HEK293T (cell line): ENCODE measurements at regions not wholly inside any gene's neighbourhood (a gene's known extent, or its start where the extent isn't known, plus 50 kb on each side); places are given as distances from the start of the nearest gene placed in this dataset.
"Not testable (repeated sequence)": the region's sequence is repeated elsewhere in the genome, so short reads cannot be mapped to it uniquely, and the experiment has no call there.

Experiments
- CTCF ChIA-PET: fragments of 350-600 bp; formaldehyde crosslinking; extraction: SDS; loops from one replicate; lab custom pipeline; 2021; ENCODE audit warnings: antibody characterized with exemption, inconsistent platforms; lab: Yijun Ruan, JAX
- POLR2A ChIA-PET: fragments of 350-600 bp; formaldehyde crosslinking; extraction: SDS; loops from one replicate; lab custom pipeline; 2020; ENCODE audit warnings: antibody characterized with exemption, inconsistent platforms; lab: Yijun Ruan, JAX
- DNase-seq: peaks from one replicate; pipeline ENCODE4 v3.0.0; 2012; ENCODE audit warnings: mixed read lengths; ENCODE audit errors: extremely low spot score
- ARNT ChIP-seq: fragments of 450-650 bp; IDR thresholded peaks from 2 replicates; pipeline ENCODE4 v1.6.1; 2017; ENCODE audit warnings: mild to moderate bottlenecking
- BHLHE40 ChIP-seq: fragments of 450-650 bp; IDR thresholded peaks from 2 replicates; pipeline ENCODE4 v1.6.1; 2016; ENCODE audit warnings: mild to moderate bottlenecking, moderate library complexity, borderline replicate concordance
- CTBP1 ChIP-seq: fragments of 450-650 bp; IDR thresholded peaks from 2 replicates; pipeline ENCODE4 v1.6.1; 2016; ENCODE audit warnings: borderline replicate concordance
- ELF4 ChIP-seq: fragments of 450-650 bp; IDR thresholded peaks from 2 replicates; pipeline ENCODE4 v1.6.1; 2017; ENCODE audit warnings: antibody characterized with exemption
- FOXA1 ChIP-seq: fragments of 450-650 bp; IDR thresholded peaks from 2 replicates; pipeline ENCODE4 v1.6.1; 2016; ENCODE audit warnings: mild to moderate bottlenecking
- FOXK2 ChIP-seq: fragments of 450-650 bp; IDR thresholded peaks from 2 replicates; pipeline ENCODE4 v1.6.1; 2016; ENCODE audit warnings: mild to moderate bottlenecking
- FOXM1 ChIP-seq: fragments of 450-650 bp; IDR thresholded peaks from 2 replicates; pipeline ENCODE4 v1.6.1; 2017; ENCODE audit warnings: mild to moderate bottlenecking, borderline replicate concordance
- HDGF ChIP-seq: fragments of 450-650 bp; IDR thresholded peaks from 2 replicates; pipeline ENCODE4 v1.6.1; 2017; ENCODE audit warnings: antibody characterized with exemption, borderline replicate concordance
- L3MBTL2 ChIP-seq: fragments of 450-650 bp; conservative IDR thresholded peaks from 2 replicates; pipeline ENCODE4 v1.6.1; 2016; ENCODE audit warnings: mild to moderate bottlenecking
- LEF1 ChIP-seq: fragments of 450-650 bp; IDR thresholded peaks from 2 replicates; pipeline ENCODE4 v1.6.1; 2017; ENCODE audit warnings: mild to moderate bottlenecking, borderline replicate concordance
- NFRKB ChIP-seq: fragments of 450-650 bp; IDR thresholded peaks from 2 replicates; pipeline ENCODE4 v1.6.1; 2016; ENCODE audit warnings: mild to moderate bottlenecking, moderate library complexity
- PKNOX1 ChIP-seq: fragments of 450-650 bp; IDR thresholded peaks from 2 replicates; pipeline ENCODE4 v1.6.1; 2016
- SP1 ChIP-seq: fragments of 450-650 bp; IDR thresholded peaks from 2 replicates; pipeline ENCODE4 v1.6.1; 2017
- SUZ12 ChIP-seq: fragments of 450-650 bp; IDR thresholded peaks from 2 replicates; pipeline ENCODE4 v1.6.1; 2016; ENCODE audit warnings: mild to moderate bottlenecking
- TARDBP ChIP-seq: fragments of 450-650 bp; IDR thresholded peaks from 2 replicates; pipeline ENCODE4 v1.6.1; 2016
- ZNF384 ChIP-seq: fragments of 450-650 bp; IDR thresholded peaks from 2 replicates; pipeline ENCODE4 v1.6.1; 2016

- POLR2A ChIA-PET = no interaction called here
- CTCF ChIA-PET = interaction anchor here (0.6 to 1.0 kb wide), 3 partner anchors 19 to 822 kb away, joined by 4 to 5 read pairs (median 5); no protein-coding TSS in a partner anchor
- DNase-seq = no peak
Measured at GRCh38 chr11:86174101-86175046, 70.2 kb upstream of the EED start.

GRCh38 chr11:86172894-86173293 lies 71.7 kb upstream of the EED start:
- ChIA-PET CTCF (interaction anchor here (1.3 kb wide), 1 partner anchor 21 kb away, joined by 6 read pairs; no protein-coding TSS in a partner anchor), POLR2A (no interaction called here)
- no peak for TF ChIP-seq HDGF
- no peak for TF ChIP-seq CTBP1
- TF ChIP-seq ZNF384 = no peak
- TF ChIP-seq L3MBTL2 = no peak
- no peak for TF ChIP-seq FOXA1
- no peak for TF ChIP-seq SP1
- no peak for TF ChIP-seq PKNOX1
- TF ChIP-seq ELF4 = no peak
- no peak for TF ChIP-seq FOXM1
- TF ChIP-seq NFRKB = no peak
- no peak for TF ChIP-seq TARDBP
- TF ChIP-seq BHLHE40 = no peak
- no peak for TF ChIP-seq ARNT
- TF ChIP-seq LEF1 = no peak
- TF ChIP-seq FOXK2 = no peak
- TF ChIP-seq SUZ12 = no peak
- no peak for DNase-seq

More at GRCh38 chr11:86174101-86175046, 70.2 kb upstream of the EED start:
- TF ChIP-seq ELF4 = no peak
- TF ChIP-seq ZNF384 = no peak
- TF ChIP-seq CTBP1 = no peak
- TF ChIP-seq NFRKB = no peak
- no peak for TF ChIP-seq SUZ12
- no peak for TF ChIP-seq L3MBTL2
- no peak for TF ChIP-seq FOXK2
- TF ChIP-seq BHLHE40 = no peak
- no peak for TF ChIP-seq SP1
- no peak for TF ChIP-seq FOXM1
- TF ChIP-seq TARDBP = no peak
- TF ChIP-seq ARNT = no peak
- TF ChIP-seq LEF1 = no peak
- no peak for TF ChIP-seq FOXA1
- TF ChIP-seq PKNOX1 = no peak
- no peak for TF ChIP-seq HDGF

- CTCF ChIA-PET = no interaction called here
- POLR2A ChIA-PET = no interaction called here
- no peak for TF ChIP-seq SUZ12
- no peak for TF ChIP-seq FOXA1
- TF ChIP-seq TARDBP = no peak
- no peak for TF ChIP-seq NFRKB
- no peak for TF ChIP-seq HDGF
- TF ChIP-seq FOXK2 = no peak
- TF ChIP-seq PKNOX1 = no peak
- no peak for TF ChIP-seq ELF4
- no peak for TF ChIP-seq SP1
- no peak for TF ChIP-seq ARNT
- no peak for TF ChIP-seq LEF1
- no peak for TF ChIP-seq FOXM1
- no peak for TF ChIP-seq L3MBTL2
- TF ChIP-seq BHLHE40 = no peak
- TF ChIP-seq ZNF384 = no peak
- TF ChIP-seq CTBP1 = no peak
- DNase-seq = no peak
Measured at GRCh38 chr11:86171627-86172026, 72.9 kb upstream of the EED start.

GRCh38 chr11:86167499-86168164 lies 76.9 kb upstream of the EED start:
- ChIA-PET CTCF (interaction anchor here (0.6 kb wide), 1 partner anchor 33 kb away, joined by 4 read pairs; no protein-coding TSS in a partner anchor), POLR2A (no interaction called here)
- TF ChIP-seq NFRKB (no peak), SUZ12 (no peak), ZNF384 (no peak), BHLHE40 (no peak), CTBP1 (no peak), L3MBTL2 (no peak), ELF4 (no peak), ARNT (no peak), FOXK2 (no peak), PKNOX1 (no peak), HDGF (no peak), FOXM1 (no peak), TARDBP (no peak), FOXA1 (no peak), SP1 (no peak), LEF1 (no peak)
- DNase-seq = no peak

GRCh38 chr11:86166287-86166686 lies 78.3 kb upstream of the EED start:
- POLR2A ChIA-PET, DNase-seq, CTCF ChIA-PET: not testable (repeated sequence)
